ENCODE measurements at regions not wholly inside any gene's neighbourhood (a gene's known extent, or its start where the extent isn't known, plus 50 kb on each side); places are given as distances from the start of the nearest gene placed in this dataset.

DNA sequence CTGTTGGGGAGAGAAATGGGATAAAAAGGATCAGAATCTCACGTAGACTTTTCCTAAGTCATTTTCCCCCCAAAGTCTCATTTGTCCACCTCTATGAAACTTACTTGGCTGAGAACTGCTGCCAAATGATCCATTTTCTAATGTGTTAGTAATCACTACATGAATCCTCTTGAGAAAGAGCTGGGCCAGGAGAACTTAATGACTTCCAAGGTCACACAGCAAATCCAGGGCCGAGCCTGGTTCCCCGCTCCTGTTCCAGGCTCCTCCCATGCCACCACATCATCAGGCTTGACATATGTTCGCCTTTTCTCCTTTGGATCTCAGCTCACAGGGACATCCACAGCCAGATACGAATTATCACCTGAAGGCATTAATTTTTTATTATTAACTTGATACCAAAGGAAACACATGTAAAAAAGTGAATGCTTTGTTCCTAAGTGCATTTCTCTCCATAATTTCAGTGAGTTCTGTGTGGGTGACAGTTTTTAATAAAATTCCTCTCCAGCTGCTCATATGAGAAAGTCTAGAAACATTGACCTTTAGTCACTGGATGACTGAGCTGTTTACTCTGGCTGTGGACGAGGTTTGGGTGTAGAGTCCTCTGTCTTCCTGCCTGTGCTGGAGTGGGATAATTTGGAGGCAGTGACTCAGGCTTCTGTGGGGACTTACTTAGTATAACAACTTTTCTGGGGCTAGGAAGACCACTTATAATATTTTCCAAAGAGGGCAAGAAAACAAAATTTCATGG, 276.3 kb downstream of the PAX1 start:
- peak; percentile 84 for DNase-seq (ENCODE audit: low read depth)

DNA sequence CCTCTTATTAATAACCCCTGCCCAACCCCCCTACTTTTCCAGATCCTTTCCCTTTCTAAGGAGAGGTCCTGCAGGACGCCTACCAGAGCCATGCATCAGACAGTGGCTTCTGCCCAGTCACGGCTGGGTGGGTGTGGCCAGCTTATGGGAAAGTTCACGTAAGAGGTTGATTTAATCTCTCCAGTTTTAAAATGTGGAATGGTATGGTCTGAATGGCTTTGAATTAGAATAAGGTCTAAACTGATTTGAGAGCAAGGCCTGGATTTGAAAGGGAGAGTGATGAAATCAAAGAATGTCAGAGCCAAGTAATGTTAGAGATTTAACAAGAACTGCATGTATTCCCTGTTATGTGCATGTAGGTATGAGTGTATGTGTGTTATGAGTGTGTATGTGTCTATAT, 275.7 kb downstream of the PAX1 start:
- peak; percentile 40 for DNase-seq (ENCODE audit: low read depth)

DNA sequence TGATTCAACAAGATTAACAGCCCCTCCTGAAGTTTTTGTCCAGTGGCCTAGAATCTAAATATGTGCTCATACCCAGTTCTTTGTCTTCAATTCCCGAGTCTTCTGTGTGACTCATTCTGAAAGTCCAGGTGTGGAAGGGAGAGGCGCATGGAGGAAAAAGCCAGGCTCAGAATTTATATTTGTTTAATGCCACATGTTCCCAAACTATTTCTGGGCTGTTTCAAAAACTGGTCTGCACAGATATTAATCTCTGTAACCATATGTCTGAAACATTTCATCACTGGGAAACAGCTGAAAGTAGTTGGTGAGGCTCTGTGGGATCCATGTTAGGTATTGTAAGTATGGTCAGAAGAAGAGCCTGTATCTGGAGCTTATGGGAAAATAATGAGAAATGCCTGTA, 266.0 kb downstream of the PAX1 start:
- DNase-seq (ENCODE audit: low read depth): peak; percentile 46

DNA sequence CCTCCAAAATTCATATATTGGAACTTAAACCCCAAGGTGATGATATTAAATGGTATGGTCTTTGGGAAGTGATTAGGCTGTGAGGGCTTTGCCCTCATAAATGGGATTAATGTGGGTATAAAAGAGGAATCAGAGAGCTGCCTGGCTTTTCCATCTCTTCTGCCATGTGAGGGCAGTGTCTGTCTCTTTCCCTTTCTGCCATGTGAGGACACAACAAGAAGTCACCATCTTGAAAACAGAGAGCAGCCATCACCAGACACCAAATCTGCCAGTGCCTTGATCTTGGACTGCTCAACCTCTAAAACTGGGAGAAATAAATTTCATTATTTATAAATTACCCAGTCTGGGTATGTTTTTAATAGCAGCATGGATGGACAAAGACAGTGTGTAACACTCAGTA, 263.0 kb downstream of the PAX1 start:
- peak; percentile 34 for DNase-seq (ENCODE audit: low read depth)

DNA sequence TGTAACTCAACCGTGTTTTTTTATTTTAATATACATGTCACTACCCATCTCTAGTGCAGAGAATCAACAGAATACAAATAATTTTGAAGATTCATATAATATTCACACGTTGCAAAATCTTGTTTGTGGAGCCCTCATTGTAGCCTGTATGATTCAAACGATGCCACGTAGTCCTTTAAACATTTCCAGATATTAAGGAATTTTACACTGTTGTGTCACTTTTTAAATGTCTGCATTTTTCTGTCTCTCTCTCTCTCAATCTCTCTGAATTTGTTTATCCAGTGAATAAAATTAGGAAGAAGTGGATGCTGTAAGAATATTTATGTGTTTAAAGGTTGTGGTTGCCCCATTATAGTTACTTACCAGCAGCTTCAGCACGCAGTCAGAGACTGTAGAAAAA, 262.0 kb downstream of the PAX1 start:
- no peak for DNase-seq (ENCODE audit: low read depth)

DNA sequence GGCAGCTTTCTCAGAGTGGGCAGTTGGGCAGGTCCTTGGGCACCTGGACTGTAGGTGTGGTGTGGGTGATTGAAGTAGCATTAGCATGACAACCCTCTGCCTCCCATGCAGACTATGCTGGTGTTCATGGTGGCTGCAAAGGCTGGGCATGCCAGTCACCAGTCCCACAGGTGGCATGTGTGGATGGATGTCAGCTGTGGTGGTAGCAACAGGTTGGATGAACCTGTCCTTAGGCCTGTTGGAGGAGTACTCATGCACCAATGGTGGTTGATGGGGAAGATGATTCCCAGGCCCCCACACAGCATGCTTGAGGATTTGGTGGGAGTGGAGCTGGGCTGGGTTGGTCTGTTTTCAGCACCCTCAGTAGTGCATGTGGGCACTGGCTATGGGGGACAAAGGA, 251.1 kb downstream of the PAX1 start:
- DNase-seq (ENCODE audit: low read depth): no peak

DNA sequence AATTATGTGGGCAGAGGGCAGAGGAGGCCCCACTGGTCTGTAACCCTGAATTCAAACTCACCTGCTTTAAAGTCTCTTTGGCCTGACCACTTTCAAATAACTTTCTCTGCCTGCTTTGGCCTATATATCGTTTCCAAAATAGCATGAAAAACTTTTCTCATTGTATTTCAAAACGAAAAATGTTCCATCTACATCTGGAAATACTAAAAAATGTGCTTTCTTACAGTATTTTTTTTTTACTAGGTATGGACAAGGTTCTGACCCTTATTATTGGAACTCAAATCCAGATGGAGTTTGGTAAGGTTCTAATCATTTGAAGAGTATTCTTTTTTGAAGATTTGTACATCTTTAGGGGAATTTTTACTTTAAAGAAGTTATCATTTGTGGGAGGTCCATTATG, 241.9 kb downstream of the PAX1 start:
- DNase-seq (ENCODE audit: low read depth): no peak

DNA sequence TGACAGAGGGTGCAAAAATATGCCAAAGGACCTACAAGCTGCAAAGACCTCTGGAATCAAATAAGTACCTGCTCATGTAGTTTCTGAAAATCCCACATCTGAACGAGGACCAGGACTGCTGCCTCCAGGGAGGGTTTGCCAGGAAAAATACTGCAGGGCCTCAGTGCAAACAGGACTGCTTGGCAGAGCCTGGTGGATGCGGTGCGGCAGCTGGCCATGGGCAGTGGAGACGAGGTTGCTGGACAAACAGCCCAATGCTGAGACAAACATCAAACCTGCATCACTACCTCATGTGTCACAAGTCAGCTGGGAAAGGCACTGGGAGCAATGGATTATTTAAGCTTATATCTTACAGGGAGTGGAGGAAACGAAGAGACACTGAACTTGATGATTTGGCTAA, 238.8 kb downstream of the PAX1 start:
- DNase-seq (ENCODE audit: low read depth): no peak

DNA sequence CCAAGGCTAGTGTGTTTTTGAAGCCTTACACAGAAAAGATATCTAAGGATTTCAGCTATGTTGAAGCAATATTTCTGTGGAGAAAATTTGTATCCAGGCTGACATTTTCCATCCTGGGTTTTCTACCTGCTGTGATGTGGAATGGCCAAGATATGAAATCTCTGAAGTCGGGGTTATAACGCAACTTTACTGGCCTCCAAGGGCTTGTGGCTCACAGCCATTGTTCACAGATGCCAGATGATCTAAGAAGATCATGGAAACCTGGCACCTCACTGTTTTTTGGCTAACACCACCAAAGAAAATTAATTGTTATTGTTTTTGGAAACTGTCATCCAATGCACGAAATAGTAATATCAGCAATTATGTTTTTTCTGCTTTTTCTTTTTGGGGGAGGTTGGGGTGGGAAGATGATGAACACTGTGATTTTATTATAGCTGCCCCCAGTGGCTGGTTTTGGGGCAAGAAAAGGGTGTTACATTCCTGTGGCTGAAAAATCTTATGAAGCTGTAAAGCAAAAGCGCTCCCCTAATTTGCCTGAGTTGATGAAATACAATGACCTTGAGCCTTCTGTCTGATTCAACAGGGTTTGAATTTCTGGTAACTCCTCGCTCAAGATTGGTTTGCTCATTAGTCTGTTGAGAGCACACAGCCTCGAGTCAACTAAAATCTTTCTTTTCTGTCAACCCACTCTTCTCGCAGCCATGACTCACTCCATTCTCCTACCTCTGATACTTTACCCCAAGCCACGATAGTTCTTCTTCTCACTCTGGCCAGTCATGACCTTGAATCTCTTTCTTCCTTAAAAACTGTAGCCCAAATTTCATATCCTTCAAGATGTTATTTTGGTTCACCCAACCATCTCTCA, 236.7 kb downstream of the PAX1 start:
- peak; percentile 12 for DNase-seq (ENCODE audit: low read depth)

DNA sequence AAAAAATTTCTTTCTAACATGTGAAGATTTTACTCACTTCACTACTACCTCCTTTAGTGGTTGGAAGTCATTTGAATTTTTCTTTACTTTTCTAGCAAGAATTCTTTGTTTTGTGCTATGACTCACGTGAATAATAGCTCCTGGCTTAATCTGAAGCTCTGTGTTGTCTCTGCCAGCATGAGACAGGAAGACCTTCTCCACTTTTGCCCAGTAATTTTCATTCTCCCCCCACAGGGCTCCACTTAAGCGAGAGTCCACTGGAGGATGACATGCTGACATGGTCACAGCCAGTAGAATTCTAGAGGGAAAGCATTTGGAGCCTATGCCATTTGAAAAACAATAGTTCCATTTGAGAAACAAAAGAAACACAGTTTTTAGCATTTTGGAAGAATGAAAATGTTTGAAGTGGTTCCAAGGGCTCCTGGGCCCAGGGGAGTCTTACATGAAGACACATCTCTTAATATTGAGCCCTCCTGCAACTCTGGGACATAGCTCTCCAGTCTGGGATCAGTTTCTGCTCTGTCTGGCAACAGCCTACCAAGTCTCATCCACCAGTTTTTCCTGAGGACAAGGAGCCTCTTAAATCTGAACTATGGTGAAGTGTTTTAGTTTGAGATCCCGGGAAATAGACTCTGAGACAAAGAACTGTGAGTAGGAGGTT, 231.4 kb downstream of the PAX1 start:
- DNase-seq (ENCODE audit: low read depth): peak; percentile 80

DNA sequence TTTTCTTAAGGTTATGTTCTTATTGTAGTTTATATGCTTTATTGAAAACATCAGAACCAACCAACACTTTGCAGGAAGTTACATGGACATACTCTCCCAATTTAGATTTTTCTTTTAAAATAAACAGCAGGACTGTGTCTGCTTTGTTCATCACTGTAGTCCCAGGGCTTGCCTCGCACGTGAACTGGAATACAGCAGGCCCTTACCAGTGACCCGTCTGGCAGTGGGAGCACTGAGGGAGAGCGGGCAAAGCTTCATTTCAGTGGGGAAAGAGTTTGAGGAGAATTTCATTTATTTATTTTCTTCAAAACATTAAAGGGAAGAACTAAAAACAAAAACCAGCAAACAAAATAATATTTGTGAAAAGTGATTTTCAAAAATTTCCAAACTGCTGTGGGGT, 230.8 kb downstream of the PAX1 start:
- DNase-seq (ENCODE audit: low read depth): no peak

DNA sequence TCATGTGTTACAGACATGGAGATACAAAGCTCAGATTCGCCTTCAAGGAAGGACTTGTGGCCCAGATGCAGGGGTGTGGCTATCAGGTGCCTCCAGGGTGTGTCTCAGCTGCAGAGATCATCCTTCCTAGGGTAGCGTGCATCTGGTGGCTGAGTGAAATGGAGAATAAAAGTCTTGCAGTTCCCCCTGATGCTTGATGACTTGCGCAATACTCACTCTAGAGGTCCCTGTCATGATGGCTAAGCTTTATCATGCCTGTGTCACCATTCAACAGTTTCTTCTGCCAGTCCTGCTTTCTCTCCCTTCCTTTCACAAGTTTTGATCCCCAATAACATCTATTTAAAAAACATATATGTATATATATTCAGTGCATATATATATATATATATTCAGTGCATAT, 228.1 kb downstream of the PAX1 start:
- no peak for DNase-seq (ENCODE audit: low read depth)

DNA sequence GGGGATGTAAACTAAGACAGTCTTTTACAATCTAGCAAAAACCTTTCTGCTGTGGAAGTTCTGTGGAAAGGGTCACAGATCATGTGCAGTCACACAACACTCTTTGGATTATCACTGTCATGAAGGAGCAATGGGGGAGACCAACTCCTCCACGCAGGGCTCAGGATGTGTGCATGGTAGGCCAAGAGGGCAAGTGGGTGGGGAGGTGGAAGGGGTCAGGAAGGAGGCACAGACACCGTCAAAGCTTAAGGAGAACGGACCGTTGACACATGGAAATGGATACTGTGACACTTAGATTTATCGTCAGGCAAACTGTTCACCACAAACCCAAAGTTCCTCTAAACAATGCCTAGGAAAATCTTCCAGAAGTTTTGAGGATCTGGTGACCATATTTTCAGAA, 215.8 kb downstream of the PAX1 start:
- no peak for DNase-seq (ENCODE audit: low read depth)

DNA sequence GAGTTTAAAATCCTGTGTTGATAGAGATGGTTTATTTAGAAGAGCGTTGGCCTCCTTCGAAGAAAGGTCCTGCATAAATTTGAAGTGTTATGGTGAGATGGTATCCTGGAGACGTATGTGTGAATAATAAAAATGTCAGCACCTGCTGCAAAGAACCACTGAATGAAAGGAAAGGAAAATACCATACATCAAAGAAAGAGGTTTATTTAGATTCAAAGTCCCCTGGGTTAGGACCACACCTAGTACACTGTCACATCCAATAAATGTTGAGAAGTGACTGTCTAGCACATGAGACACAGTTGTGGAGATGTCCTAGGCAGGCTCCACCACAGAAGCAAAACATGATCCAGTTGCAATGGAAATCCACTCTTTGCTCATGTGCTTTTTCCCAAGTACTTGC, 214.7 kb downstream of the PAX1 start:
- no peak for DNase-seq (ENCODE audit: low read depth)

DNA sequence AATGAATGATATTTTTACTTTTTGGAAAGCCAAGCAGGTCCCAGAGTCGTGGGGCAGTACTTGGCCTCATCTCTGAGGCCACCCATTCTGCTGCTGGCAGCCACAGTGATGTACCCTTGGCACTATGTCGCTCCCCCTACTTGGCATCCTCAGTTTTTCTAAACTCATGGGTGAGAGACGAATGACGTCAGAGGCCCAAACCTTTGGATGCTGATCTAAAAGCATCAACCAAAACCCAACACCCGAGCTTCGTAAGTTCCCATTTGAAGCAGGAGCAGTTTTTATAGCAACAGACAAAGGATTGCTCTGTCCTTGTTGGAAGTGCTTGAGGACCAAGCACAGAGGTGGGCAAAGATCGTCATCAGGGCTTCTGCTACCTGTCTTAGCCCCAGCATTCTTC, 212.9 kb downstream of the PAX1 start:
- no peak for DNase-seq (ENCODE audit: low read depth)

DNA sequence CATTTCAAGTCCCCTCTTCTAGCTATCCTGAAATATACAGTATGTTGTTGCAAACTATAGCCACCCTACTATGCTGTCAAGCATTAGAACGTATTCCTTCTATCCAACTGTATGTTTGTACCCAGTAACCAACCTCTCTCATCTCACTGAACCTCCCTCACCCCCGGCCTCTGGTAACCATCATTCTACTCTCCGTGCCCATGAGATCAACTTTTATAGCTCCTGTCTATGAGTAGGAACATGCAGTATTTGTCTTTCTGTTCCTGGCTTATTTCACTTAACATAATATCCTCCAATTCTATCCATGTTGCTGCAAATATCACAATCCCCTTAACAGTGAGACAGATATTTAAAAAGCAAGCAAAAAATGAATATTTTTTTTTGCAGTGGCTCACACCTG, 196.9 kb downstream of the PAX1 start:
- no peak for DNase-seq (ENCODE audit: low read depth)

DNA sequence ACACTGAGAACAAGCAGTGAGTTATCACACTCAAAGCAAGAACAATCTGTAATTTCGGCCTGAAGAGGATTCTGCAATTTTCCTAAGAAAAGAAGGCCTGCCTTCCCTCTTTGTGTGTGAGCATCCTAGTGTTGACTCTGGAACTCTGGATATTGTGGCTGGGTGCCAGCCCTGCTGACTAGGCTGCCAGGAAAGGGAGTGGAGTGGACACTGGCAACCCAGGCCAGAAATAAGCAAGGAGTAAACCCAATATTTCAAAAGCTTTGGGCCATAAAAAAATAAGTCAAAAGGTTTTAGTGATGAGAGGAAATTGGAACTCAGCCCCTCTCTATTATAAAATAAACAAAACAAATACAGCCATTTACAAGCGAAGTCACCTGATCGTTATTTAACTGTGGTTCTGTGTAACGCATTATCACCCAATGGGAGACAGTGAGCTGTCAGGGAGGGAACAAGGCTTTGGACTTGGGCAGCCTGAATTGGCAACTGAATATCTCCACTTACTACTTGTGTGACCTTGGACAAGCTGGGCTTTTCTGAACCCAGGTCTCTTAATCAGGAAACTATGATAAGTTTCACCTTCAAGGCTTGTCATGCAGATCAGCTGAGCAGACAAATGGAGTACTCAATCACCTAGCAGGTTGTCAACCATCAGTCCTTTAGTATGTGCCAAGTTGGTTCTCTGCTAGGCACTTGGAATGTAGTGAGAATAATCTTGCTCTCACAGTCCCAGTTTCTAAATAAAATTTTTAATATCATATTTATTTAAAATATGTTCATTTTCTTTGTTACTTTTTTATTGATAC, 196.2 kb downstream of the PAX1 start:
- DNase-seq (ENCODE audit: low read depth): peak; percentile 58

DNA sequence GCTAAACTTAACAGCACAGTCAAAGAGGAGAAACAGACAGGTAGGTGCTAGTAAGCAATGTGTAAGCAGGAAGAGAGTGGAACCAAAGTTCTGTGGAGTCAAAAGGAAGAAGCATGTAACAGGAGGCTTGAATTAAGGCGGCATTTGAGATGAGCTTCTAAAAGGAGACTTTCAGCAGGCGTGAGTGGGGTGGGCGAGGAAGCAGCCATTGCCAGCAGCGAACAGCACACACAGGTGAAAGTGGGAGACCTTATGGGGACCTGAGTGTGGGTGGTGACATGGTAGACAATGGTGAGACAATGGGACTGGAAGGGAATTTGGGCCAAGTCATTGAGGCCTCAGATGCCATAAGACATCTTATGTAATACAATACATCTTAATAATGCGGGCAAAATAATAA, 195.0 kb downstream of the PAX1 start:
- no peak for DNase-seq (ENCODE audit: low read depth)

DNA sequence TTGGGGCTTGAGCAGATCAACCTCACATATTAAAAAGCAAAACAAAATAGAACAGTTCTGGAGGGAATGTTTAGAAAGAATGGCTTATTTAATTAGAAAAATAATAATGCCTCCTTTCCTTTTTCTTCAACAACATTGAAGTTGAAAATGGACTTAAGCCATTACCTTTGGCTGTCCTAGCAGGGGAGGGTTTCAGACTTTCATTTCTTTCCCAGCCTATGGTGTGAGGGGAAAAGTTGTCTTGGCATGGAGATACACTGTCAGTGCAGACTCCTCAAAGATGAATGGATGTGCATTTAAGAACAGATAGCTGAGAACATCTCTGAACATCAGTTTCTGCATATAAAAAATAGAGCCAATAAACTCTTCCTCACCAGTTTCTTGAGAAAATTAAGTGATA, 169.5 kb downstream of the PAX1 start:
- no peak for DNase-seq (ENCODE audit: low read depth)

DNA sequence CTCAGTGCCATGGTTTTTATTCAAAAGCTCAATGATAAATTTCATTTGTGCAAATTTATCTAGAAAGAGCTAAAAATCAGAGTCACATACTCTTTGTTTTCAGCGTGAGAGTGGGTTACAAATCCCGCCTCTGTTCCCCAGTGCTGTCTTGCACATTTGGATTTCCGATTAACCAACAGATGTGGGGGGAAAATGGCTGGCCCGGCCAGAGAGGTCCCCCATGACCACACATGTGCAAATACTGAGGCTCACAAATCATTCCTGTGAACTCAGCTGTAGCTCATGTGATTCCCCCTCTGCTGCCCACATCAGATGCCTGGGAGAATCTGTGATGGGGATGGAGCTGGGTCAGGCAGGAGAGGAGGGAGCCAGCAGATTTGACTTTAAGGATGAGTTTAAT, 168.7 kb downstream of the PAX1 start:
- no peak for DNase-seq (ENCODE audit: low read depth)

DNA sequence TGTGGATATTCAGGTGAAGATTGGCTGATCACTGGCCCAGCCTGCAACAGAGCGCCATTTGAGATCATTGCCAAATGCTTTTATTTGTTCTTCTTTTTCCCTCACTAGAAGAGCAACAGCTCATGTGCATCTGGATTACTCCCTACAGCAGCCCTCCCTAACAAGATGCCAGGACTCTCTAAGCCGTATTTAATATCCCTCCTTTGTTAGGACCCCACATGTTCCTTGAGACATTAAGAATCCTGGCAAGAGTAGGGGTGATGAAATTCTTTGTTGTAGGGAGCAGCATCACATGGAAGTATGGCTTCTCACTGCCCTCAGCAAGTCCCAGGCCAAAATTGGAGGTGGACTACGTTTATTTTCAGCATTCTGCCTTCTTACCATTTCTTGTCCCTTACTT, 167.8 kb downstream of the PAX1 start:
- no peak for DNase-seq (ENCODE audit: low read depth)

DNA sequence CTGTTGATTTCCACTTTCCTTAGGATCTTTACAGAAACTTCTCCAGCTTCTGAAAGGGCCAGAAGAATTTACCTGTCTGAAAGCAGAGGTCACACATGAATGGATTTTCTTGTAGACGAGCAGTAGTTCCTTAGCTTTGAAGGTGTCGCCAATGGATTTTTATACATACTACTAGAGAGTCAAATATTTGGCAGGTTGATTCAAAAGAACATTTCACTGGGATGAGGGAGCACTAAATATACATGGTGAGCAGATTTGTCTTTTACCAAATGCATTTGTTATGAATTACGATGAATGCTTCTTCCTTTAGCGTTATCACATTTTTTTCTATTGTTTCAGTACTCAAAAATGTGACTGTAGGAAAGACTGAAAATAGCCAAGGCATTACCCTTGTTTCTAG, 162.3 kb downstream of the PAX1 start:
- DNase-seq (ENCODE audit: low read depth): no peak

Measured in HT1080 (cell line).